SH-SY5Y (cell line): ENCODE measurements at regions not wholly inside any gene's neighbourhood (a gene's known extent, or its start where the extent isn't known, plus 50 kb on each side); places are given as distances from the start of the nearest gene placed in this dataset.
A peak's percentile ranks its signal among the peaks of the same experiment; 100 is the strongest.

Experiments used
- GATA2 ChIP-seq: IDR thresholded peaks from 2 replicates; pipeline ENCODE4 v1.6.1; 2011; ENCODE audit warnings: mild to moderate bottlenecking, low read depth, low read length
- GATA3 ChIP-seq: IDR thresholded peaks from 2 replicates; pipeline ENCODE4 v1.6.1; 2011; ENCODE audit warnings: low read depth, mild to moderate bottlenecking, low read length, moderate library complexity

DNA sequence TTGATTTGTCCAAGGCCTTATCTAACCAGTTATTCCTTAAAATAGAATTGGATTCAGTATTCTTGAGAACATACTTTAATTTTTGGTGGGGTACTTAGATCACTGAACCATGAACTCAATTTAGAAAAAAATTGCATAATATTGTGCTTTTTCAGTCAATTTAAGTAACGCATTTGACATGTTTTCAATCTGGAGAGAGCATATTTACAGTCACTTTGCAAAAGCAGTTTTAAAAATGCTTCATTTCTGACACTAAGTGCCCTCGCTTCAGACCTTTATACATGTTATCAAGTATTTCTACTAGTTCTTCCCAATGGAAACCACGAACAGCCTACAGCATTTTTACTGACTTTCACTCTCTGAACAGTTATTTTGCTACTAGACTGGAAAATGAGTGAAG lies 257.1 kb upstream of the NDST4 start:
- no peak for TF ChIP-seq GATA3
- no peak for TF ChIP-seq GATA2

DNA sequence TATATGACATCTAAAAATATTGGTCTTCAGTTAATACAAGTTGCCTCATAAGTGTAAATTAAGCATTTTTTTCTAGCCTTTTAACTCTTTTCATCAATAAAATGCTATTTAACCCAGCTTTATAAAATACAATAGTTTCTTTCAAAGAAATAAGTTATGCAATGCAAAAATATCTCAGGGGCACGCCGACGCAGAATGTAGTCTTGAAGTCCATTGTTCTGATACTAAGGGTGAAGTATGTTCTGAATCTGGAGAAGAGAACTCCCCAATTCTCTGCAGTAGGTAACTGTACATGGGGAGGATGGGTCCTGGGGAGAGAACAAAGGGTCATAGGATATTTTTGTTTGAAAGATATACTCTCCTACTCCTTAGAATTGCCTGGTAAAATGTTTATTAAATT lies 256.6 kb upstream of the NDST4 start:
- TF ChIP-seq GATA2 = no peak
- no peak for TF ChIP-seq GATA3

DNA sequence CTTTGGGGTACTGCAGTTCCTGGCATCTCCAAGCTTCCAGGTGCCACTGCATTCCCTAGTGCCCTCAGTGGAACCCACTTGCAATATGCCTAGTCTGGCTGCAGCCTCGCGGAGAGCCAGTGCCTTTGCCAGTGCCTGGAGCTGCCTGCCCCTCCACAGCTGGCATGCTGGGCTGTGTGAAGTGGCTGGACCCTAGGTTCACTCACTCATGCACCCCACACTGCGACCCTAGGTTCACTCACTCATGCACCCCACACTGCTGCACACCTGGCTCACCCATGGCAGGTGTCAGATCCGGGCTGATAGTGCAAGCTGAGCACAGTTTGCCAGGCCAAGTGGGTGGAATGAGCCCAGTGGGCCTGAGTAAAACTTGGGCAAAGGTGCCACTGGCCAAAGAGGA lies 253.0 kb upstream of the NDST4 start:
- TF ChIP-seq GATA2 = no peak
- no peak for TF ChIP-seq GATA3

DNA sequence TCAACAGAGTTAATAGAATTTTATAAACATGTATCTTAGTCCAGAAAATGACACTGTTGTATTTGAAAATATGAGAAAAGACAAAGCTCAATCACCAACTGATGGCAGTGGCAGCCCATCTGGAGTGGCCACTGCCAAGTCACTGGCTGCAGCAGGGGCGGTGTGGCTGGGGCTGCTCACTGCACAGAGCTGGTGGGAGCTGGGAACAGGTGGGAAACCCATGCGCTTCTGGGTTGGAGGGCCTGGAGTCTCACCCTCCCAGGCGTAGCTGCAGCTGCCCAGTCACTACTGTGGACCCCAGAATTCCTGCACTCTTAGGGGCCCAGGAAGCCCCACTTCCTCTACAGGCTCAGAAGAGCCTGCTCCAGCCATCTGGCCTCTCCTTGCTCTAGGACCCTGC lies 251.8 kb upstream of the NDST4 start:
- TF ChIP-seq GATA2 (no peak), GATA3 (no peak)

DNA sequence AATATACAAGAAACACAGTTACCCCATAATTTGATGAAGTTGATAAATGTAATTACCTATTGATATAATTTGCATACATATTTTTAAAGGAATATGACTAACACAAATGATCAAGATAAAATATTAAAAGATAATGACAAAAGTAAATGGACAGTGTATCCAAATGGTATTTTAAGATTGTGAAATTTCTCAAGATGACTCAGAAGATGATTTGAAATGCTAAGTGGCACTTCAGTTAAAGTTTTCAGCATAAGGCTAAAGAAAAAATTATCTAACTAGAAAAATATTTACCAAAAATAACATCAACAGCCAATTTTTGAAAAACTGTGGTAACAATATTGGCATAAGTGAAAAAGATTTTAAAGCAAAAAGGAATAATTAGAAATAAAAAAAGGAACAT lies 248.4 kb upstream of the NDST4 start:
- TF ChIP-seq GATA2 (no peak), GATA3 (no peak)

DNA sequence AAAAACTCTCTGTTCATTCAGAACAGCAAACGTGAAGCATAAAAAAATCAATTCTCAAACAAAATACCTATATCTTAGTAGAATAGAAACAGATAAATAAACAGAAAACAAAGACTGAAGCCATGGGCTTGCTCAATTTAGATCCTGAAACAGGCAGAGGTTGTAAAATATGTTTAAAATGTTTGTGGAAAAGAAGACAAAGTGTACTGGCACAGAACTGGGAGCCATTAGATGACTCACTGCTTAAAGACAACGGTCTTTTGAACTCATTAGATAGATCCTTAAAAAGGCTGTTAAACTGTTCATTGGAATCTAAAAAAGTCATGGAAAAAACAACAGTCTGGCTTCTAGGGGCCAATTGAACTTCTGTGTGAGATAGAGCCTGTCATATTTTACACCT lies 247.0 kb upstream of the NDST4 start:
- no peak for TF ChIP-seq GATA2
- no peak for TF ChIP-seq GATA3

DNA sequence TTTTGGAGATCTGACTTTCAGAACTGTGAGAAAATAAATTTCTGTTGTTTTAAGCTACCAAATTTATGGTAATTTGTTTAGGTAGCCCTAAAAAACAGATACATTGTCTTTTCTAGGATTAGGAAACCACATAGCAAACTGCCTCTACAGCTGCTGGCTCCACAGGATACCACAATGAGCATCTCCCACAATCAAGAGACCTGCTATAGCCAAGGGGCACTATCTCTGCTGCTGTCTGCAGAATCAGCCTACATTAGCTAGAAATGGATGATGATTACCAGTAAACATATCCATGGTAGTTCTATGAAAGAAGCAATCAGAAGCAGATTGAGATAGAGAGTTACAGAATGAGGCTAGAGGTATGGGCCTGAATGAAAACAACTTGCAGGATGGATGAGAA lies 244.4 kb upstream of the NDST4 start:
- TF ChIP-seq GATA3 = no peak

DNA sequence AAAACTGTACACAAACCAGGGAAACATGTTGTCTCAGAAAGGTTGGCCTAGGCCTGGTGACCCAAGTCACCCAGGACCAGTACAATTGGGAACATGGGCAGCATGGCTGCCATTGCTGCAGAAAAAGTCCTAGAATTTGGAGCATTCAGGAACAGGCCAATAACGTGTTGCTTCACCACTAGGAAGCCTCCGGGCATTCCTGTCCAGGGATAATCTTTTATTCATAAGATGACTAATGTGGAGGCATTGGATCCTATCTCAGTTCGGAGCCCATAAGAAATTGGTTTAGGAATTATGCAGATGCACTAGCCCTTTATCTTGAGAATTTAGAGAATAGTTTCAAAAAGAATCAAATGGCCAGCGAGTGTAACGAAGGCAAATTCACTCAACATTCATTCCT lies 242.8 kb upstream of the NDST4 start:
- TF ChIP-seq GATA2 = no peak
- TF ChIP-seq GATA3 = no peak

DNA sequence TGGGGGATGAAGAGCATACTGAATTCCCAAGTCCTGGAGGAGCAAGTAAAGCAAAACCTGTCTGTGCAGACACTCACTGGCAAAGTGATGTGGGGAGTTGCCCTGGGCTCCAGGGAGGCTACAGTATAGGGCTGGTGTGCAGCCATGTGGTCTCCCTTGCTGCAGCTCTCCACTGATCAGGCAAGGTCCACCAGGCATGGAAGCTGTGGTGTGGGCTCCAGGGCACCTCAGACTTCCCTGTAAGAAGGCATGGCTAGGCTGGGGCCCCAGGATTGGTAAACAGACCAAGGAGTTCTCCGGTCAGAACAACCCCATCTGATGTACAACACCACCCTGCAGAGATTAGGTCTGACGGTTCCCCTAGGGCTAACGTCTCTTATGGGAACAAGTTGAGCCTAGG lies 241.9 kb upstream of the NDST4 start:
- no peak for TF ChIP-seq GATA3
- no peak for TF ChIP-seq GATA2

DNA sequence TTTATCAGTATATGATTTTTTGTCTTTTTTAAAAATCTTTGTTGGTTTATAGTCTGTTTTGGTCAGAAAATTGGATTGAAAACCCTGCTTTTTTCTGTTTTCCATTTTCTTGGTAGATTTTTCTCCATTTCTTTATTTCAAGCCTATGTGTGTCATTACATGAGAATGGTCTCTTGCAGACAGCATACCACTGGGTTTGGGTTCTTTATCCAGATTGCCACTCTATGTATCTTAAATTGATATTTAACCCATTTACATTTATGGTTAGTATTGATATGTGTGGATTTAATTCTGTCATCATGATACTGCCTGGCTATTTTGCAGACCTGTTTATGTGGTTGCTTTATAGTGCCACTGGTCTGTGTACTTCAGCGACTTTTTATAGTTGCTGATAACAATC lies 239.9 kb upstream of the NDST4 start:
- TF ChIP-seq GATA2 (no peak), GATA3 (no peak)

DNA sequence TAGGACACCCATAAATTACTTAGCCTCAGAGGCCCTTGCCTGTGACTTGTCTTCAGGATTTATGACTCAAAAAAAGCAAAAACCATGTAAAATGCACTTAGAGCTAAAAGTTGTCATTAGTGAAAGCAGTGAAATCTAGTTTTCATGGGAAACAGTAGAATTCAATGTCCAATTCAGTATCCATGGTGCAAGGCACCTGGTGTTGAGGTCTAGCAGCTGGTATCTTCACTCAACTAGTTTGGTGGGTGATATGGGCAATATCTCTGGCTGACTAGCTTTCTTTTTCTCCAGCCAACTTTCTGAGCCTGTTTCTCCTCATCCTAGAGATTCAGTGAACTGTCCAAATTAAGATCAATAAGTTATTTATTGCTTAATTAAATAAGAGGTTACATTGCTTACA lies 229.8 kb upstream of the NDST4 start:
- TF ChIP-seq GATA2 (no peak), GATA3 (no peak)

DNA sequence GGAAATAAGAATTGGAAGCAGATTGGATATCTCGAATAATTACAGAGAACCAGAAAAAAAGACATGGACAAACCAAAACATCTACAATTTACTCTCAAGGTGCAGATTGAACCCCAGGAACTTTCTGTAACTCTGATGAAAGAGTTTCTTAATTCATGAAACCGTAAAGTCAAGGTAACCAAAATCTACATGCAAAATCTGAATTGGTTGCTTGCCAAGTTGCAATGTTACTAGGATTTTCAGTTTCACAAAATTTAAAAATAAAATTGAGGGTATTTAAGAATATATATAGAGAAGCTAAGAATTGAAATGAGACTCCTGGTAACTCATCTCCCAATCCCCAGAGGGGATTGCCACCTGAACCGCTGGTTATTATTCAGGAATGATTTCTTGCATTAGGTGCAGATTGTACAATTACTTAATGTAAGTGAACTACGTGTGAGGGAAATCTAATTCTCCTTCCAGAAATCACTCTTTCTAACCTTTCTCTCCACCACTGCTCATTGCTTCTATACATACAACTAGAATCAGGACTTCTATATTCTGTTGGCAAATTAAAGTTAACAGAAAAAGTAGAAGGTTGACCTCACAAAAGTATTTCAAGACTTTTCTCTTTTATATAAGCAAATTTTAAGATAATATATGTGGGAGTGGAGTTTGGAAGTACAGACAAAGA lies 221.5 kb upstream of the NDST4 start:
- TF ChIP-seq GATA2 (no peak), GATA3 (no peak)

DNA sequence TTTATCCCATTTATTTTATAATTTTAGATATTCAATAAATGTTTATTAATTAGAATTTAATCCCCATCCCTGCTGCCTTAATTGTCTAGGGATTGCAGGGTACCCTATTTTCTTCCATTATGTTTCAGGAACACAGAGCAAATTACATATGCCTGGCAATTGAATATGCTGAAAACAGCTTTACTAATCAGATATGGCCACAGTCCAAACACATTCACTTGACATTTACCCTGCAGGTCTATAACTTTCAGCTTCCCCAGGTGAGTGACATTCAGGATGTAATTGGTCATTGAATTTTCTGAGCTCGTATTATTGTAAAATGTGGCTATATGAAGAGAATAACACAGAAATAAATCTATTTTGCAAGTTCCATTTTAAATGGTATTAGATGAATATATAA lies 218.7 kb upstream of the NDST4 start:
- TF ChIP-seq GATA3 = peak; percentile 67
- TF ChIP-seq GATA2 = peak; percentile 72; the same call in 1 of the 2 replicates

DNA sequence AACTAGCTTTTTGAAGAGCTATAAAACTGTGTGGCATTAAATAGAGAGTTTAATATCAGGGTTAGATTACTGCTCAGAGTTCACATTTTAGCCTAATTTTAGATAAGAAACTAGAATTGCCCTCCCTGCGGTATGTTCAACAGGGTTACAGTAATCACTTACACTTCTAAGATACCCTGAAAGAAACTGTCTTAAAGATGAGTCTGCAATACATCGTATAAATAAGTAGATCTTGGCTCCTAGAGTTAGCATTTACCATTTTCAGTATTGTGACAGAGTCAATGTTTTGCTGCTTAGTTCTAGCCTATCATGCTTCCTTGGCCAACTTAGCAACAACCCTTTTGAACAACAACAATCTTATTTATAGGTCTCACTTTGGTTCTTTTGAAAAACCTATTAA lies 217.8 kb upstream of the NDST4 start:
- no peak for TF ChIP-seq GATA2
- TF ChIP-seq GATA3 = no peak

DNA sequence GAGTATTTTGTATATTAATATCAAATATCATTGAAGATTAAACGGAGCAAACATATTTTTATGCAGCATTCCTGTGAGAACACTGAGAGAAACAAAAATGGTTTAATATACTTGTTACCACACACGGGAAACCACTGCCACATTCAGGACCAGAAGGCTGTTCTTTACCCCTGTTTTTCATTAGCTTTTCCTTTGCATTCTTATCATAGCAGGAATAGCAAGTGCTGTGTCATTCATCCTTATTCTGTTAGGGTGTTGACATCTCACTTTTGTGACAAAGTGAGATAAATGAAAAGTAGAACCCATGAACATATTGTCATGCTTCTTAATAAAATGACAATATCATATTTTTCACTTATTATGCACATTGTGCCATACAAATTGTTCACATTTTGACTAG lies 212.4 kb upstream of the NDST4 start:
- TF ChIP-seq GATA2 (no peak), GATA3 (no peak)

DNA sequence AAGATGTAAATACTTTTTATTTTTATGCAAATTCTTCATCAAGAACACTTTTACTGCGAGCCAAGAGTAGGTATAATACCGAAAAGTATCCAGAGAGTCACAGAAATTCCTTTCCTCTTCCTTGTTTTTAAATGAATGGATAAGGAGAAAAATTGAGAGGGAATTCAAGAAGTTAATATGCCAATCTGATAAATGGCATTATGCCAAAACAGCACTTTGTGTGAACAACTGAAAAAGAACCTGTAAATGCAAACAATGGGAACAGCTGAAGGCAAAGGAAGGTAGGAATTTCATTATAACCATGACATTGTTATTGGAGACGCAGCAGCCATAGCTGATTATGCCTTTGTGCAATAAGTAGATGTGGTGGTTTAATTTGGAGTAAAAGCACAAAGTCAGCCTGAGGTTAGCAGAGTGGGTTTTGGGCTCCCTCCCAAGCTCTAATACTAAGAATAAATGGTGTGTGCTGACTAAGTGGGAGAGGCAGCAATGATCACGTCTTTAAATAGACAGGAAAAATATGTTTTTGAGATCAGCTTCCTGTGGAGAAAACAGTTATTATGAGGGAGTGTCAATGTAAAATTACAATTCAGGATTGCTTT lies 209.8 kb upstream of the NDST4 start:
- TF ChIP-seq GATA2 (no peak), GATA3 (no peak)
